ENCODE measurements at regions not wholly inside any gene's neighbourhood (a gene's known extent, or its start where the extent isn't known, plus 50 kb on each side); places are given as distances from the start of the nearest gene placed in this dataset.

GRCh38 chrX:98514032-98514431, 1630.3 kb downstream of the RPA4 start:
- H3K9ac ChIP-seq (ENCODE audit: extremely low read depth, insufficient read length, low read length), result no peak overlapping the region
- no peak overlapping the region for H2AFZ ChIP-seq (ENCODE audit: low read length)
- no peaks in the 10 kb centered on the region for H4K20me1 ChIP-seq (ENCODE audit: control insufficient read depth, insufficient read depth, insufficient read length)
- H2BK12ac ChIP-seq (ENCODE audit: insufficient read length, low read depth, low read length), result no peak overlapping the region
- H3K4ac ChIP-seq (ENCODE audit: low read depth, low read length), result no peak overlapping the region
- H3K4me2 ChIP-seq (ENCODE audit: insufficient read depth, insufficient read length, low read length), result no peak overlapping the region
- no peak overlapping the region for H3K18ac ChIP-seq (ENCODE audit: insufficient read length, low read depth, low read length)
- Mint-ChIP-seq H3K4me3 (no peak overlapping the region), H3K9me3 (no peaks in the 10 kb centered on the region), H3K36me3 (ENCODE audit: insufficient read depth in 1 of 3, low read depth in 3 of 3) (peaks cover 0 to 6% (median 0%) of the 10 kb centered on the region in 3 experiments; a peak in 2 of 7 replicates), H3K27me3 (ENCODE audit: low read depth) (no peaks in the 10 kb centered on the region), H3K27ac (0 out of 7 replicates have a peak overlapping the region, but pooled peaks of 1 of the 3 experiments have one; percentile 5), H3K4me1 (peaks cover 3 to 12% of the 10 kb centered on the region in 2 experiments; a peak in 1 of 4 replicates)
- no peak overlapping the region for H3K56ac ChIP-seq (ENCODE audit: insufficient read length, low read depth, low read length)
- H4K5ac ChIP-seq (ENCODE audit: insufficient read length, low read depth, low read length), result no peak overlapping the region
- no peak for TF ChIP-seq CTCF (conservative IDR thresholded peaks at IDR 0.05)
- no peak overlapping the region for H4K8ac ChIP-seq (replicated peaks; ENCODE audit: insufficient read length, low read depth, low read length)
- H2BK20ac ChIP-seq (ENCODE audit: low read depth, low read length, poor library complexity, severe bottlenecking), result no peak overlapping the region
- no peaks in the 10 kb centered on the region for H3K79me2 ChIP-seq (ENCODE audit: insufficient read depth, low read length)
- no peaks in the 10 kb centered on the region for H3K27me3 ChIP-seq (ENCODE audit: insufficient read depth, low read length)
- no peak overlapping the region for H3T11ph ChIP-seq (ENCODE audit: low read length)
- H3K27ac ChIP-seq (ENCODE audit: insufficient read length, low read depth, low read length), result no peak overlapping the region
- H2BK5ac ChIP-seq (ENCODE audit: insufficient read length, low read length), result no peak overlapping the region
- no peak overlapping the region for H2AK5ac ChIP-seq (ENCODE audit: insufficient read length, low read length)
- H2BK120ac ChIP-seq (ENCODE audit: low read depth, low read length, poor library complexity, severe bottlenecking), result no peak overlapping the region
- H3K4me1 ChIP-seq (ENCODE audit: insufficient read depth, low read length), result no peaks in the 10 kb centered on the region
- no peaks in the 10 kb centered on the region for H3K23me2 ChIP-seq (ENCODE audit: insufficient read length, low read depth, low read length, poor library complexity, severe bottlenecking)
- DNase-seq, result no peak
- no peak overlapping the region for H3K14ac ChIP-seq (ENCODE audit: insufficient read depth, low read length)
- no peaks in the 10 kb centered on the region for H3K79me1 ChIP-seq (ENCODE audit: insufficient read depth, low read depth, low read length, poor library complexity, severe bottlenecking)
- no peak overlapping the region for H4K91ac ChIP-seq (ENCODE audit: insufficient read length, low read depth, low read length)
- H2BK15ac ChIP-seq (ENCODE audit: low read depth, low read length), result no peak overlapping the region
- no peak overlapping the region for H3K23ac ChIP-seq (ENCODE audit: insufficient read length, low read depth, low read length)
- no peaks in the 10 kb centered on the region for H3K9me3 ChIP-seq (ENCODE audit: control insufficient read depth, low read depth, low read length)

All from H9 (cell line).